Glutamatergic neuron (in vitro differentiated cells): ENCODE measurements at regions not wholly inside any gene's neighbourhood (a gene's known extent, or its start where the extent isn't known, plus 50 kb on each side); places are given as distances from the start of the nearest gene placed in this dataset.

Experiments
- DNase-seq: peaks from one replicate; pipeline ENCODE4 v3.0.0; 2022
- H3K27ac Mint-ChIP-seq: one replicate; pipeline ENCODE4 v1.8.0; 2020; ENCODE audit warnings: mild to moderate bottlenecking, mixed read lengths, inconsistent platforms; ENCODE audit not compliant: unreplicated experiment
- H3K27me3 Mint-ChIP-seq: one replicate; pipeline ENCODE4 v1.8.0; 2020; ENCODE audit warnings: mild to moderate bottlenecking, moderate library complexity, mixed read lengths, inconsistent platforms; ENCODE audit not compliant: unreplicated experiment
- H3K36me3 Mint-ChIP-seq: one replicate; pipeline ENCODE4 v1.8.0; 2020; ENCODE audit warnings: mild to moderate bottlenecking, mixed read lengths, inconsistent platforms; ENCODE audit not compliant: unreplicated experiment
- H3K4me1 Mint-ChIP-seq: one replicate; pipeline ENCODE4 v1.8.0; 2020; ENCODE audit warnings: mild to moderate bottlenecking, low read depth, mixed read lengths, inconsistent platforms; ENCODE audit not compliant: unreplicated experiment
- H3K4me3 Mint-ChIP-seq: one replicate; pipeline ENCODE4 v1.8.0; 2020; ENCODE audit warnings: mild to moderate bottlenecking, mixed read lengths, inconsistent platforms; ENCODE audit not compliant: unreplicated experiment
- H3K9me3 Mint-ChIP-seq: one replicate; pipeline ENCODE4 v1.8.0; 2020; ENCODE audit warnings: mild to moderate bottlenecking, moderate library complexity, mixed read lengths, inconsistent platforms; ENCODE audit not compliant: unreplicated experiment
- TF ChIP-seq, protein P1 (sequence below): fragments of 200-600 bp; sonication (generic); IDR thresholded peaks from one replicate; pipeline ENCODE4 v1.5.0; 2021; ENCODE audit not compliant: partially characterized antibody, unreplicated experiment

DNA sequence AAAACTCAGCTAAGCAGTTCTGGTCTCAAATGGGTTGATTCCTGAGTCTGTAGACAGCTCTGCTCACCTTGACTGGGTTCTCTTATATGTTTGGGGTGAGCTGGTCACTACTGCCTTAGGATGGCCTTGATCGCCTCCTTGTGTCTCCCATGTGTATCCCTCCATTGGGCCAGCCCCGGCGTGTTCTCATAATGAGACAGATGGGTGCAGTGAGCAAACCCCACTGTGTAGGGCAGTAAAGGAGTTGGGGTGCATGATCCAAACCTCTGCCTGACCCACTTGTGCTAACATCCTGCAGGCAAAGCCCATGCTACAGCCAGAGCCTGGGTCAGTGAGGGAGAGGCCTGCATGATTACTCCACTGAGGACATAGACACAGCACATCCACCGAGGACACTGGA lies 657.6 kb downstream of the BRD1 start:
- no peak for DNase-seq
- H3K4me1 Mint-ChIP-seq = no peaks in the 10 kb centered on the region

DNA sequence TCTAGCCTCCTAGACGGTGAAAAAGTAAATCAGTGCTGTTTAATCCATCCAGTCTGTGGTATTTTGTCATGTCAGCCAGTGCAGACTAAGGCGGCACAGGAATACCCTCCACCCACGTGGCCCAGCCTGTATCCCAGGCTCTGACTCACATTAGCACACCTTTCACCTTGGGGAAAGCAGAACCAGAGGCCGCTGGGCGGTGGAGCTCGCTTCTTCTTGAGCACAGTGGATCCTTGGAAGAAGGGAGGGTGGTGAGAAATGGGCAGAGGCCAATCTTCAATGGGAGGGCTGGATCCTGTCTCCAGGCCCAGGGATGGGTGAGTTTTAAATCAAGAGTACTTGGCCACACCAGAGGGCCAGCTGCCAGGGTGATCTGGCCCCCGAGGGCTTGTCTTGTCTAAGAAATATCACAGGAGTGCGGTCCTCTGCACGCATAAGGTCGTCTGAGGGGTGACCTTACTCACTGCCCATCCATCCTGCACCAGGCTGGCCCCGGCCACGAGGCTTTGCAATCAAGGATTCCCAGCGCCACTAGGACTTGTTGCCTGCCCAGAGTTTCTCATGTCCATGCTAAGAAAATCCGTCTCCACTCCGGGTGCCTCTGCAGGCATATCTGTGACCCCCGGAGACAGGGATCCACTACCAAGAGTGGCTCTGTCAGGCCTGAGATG lies 658.5 kb downstream of the BRD1 start:
- Mint-ChIP-seq H3K9me3 (peaks cover 9% of the 10 kb centered on the region), H3K36me3 (peaks cover 5% of the 10 kb centered on the region), H3K4me3 (no peak overlapping the region), H3K27me3 (peaks cover 5% of the 10 kb centered on the region), H3K27ac (no peak overlapping the region), H3K4me1 (no peaks in the 10 kb centered on the region)
- DNase-seq = no peak
- TF ChIP-seq, protein P1, sequence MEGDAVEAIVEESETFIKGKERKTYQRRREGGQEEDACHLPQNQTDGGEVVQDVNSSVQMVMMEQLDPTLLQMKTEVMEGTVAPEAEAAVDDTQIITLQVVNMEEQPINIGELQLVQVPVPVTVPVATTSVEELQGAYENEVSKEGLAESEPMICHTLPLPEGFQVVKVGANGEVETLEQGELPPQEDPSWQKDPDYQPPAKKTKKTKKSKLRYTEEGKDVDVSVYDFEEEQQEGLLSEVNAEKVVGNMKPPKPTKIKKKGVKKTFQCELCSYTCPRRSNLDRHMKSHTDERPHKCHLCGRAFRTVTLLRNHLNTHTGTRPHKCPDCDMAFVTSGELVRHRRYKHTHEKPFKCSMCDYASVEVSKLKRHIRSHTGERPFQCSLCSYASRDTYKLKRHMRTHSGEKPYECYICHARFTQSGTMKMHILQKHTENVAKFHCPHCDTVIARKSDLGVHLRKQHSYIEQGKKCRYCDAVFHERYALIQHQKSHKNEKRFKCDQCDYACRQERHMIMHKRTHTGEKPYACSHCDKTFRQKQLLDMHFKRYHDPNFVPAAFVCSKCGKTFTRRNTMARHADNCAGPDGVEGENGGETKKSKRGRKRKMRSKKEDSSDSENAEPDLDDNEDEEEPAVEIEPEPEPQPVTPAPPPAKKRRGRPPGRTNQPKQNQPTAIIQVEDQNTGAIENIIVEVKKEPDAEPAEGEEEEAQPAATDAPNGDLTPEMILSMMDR = no peak

More for the DNA sequence above, 657.6 kb downstream of the BRD1 start:
- Mint-ChIP-seq H3K27ac (no peak overlapping the region), H3K9me3 (peaks cover 12% of the 10 kb centered on the region), H3K36me3 (peaks cover 5% of the 10 kb centered on the region), H3K4me3 (no peak overlapping the region), H3K27me3 (peaks cover 5% of the 10 kb centered on the region)
- TF ChIP-seq, protein P1 = no peak

DNA sequence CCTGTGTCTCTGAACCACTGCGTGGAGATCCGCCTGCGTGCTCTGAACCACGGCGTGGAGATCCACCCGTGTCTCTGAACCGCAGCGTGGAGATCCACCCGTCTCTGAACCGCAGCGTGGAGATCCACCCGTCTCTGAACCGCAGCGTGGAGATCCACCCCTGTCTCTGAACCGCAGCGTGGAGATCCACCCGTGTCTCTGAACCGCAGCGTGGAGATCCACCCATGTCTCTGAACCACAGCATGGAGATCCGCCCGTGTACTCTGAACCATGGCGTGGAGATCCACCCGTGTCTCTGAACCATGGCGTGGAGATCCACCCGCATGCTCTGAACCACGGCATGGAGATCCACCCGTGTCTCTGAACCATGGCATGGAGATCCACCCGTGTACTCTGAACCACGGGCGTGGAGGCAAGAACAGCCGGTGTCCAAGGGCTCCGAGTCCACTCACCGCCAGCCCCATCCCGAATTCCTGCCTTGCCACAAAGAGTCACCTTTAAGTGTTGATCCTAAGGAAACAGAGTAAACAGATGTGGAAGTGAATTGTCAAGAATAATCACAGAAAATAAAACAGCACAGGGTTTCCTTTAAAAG lies 659.4 kb downstream of the BRD1 start:
- Mint-ChIP-seq H3K4me3 (no peak overlapping the region), H3K27ac (no peak overlapping the region), H3K9me3 (peaks cover 9% of the 10 kb centered on the region), H3K36me3 (peaks cover 5% of the 10 kb centered on the region), H3K4me1 (no peaks in the 10 kb centered on the region), H3K27me3 (peaks cover 5% of the 10 kb centered on the region)
- TF ChIP-seq, protein P1 = no peak
- DNase-seq = no peak

DNA sequence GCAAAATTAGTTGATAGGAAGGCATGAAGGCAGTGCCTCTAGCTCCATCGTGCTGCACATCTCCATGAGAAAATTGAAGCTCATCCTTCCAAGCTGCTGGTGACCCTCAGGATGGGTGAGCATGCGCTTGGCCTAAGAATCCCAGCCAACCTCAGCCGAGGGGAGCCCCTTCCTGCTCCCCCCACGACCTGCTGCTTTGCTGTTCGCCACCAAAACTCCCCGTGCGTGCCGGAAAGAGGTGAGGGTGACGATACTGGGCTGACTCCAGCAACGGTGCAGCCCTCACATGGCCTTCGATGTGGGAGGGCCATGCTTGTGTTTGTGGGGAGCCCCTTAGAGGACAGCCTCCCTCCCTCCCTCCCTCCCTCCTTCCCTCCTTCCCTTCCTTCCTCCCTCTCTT lies 660.9 kb downstream of the BRD1 start:
- no peak for DNase-seq
- Mint-ChIP-seq H3K36me3 (peaks cover 10% of the 10 kb centered on the region), H3K27me3 (peaks cover 8% of the 10 kb centered on the region), H3K9me3 (peaks cover 12% of the 10 kb centered on the region), H3K4me1 (no peaks in the 10 kb centered on the region), H3K4me3 (no peak overlapping the region), H3K27ac (no peak overlapping the region)
- TF ChIP-seq, protein P1 = no peak

DNA sequence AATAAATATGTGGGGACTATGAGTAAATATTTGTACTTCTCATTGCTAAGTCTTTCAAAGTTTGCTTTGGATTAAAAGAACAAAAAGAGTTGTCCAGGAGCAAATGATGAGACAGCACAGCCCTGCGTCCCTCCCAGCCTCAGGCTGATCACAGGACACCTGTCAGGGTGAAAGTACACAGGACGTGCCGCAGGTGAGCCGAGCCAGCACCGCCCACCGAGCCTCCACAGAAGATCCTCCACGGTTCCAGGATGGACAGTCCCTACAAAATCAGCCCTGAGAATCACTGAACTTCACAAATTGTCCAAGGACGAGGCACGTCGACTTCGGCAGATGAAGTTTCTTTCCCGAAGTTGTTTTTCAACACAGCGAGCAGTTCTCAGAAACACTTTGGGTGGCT lies 661.5 kb downstream of the BRD1 start:
- peaks cover 7% of the 10 kb centered on the region for H3K36me3 Mint-ChIP-seq
- no peak overlapping the region for H3K4me3 Mint-ChIP-seq

More for the DNA sequence above, 661.5 kb downstream of the BRD1 start:
- TF ChIP-seq, protein P1 = no peak
- Mint-ChIP-seq H3K4me1 (no peaks in the 10 kb centered on the region), H3K27ac (no peak overlapping the region), H3K9me3 (peaks cover 8% of the 10 kb centered on the region), H3K27me3 (peaks cover 7% of the 10 kb centered on the region)
- DNase-seq = no peak
